ENCODE measurements at regions not wholly inside any gene's neighbourhood (a gene's known extent, or its start where the extent isn't known, plus 50 kb on each side); places are given as distances from the start of the nearest gene placed in this dataset.

- TF ChIP-seq ATF7-NPFF (CRISPR knock-in tag; IDR thresholded peaks at IDR 0.05; ENCODE audit: low read depth) (peak; percentile 40; the same call in 1 of the 2 replicates), ZNF350 (CRISPR knock-in tag; IDR thresholded peaks at IDR 0.05; ENCODE audit: borderline replicate concordance, low read depth) (peak; percentile 78; the same call in 1 of the 2 replicates), ZBTB7A (CRISPR knock-in tag; IDR thresholded peaks at IDR 0.05) (no peak), PATZ1 (CRISPR knock-in tag; IDR thresholded peaks at IDR 0.05) (peak; percentile 76), ZNF501 (CRISPR knock-in tag; IDR thresholded peaks at IDR 0.05) (peak; percentile 68), STAT5B (CRISPR knock-in tag; IDR thresholded peaks at IDR 0.05) (no peak), NR2F1 (CRISPR knock-in tag; IDR thresholded peaks at IDR 0.05) (peak; percentile 64 to 77), SAP130 (CRISPR knock-in tag; IDR thresholded peaks at IDR 0.05; ENCODE audit: low read depth) (peak; percentile 70), ZNF510 (CRISPR knock-in tag; IDR thresholded peaks at IDR 0.05; ENCODE audit: low read depth) (no peak), ZSCAN25 (CRISPR knock-in tag; IDR thresholded peaks at IDR 0.05) (no peak), TEAD3 (CRISPR knock-in tag; optimal IDR thresholded peaks at IDR 0.05; ENCODE audit: borderline replicate concordance) (peak; percentile 72), HOXA3 (CRISPR knock-in tag; IDR thresholded peaks at IDR 0.05) (no peak), RXRA (CRISPR knock-in tag; IDR thresholded peaks at IDR 0.05) (peak; percentile 47; the same call in 1 of the 2 replicates), FOXC1 (CRISPR knock-in tag; IDR thresholded peaks at IDR 0.05; ENCODE audit: borderline replicate concordance) (no peak), GRHL1 (CRISPR knock-in tag; conservative IDR thresholded peaks at IDR 0.05) (no peak), ELK4 (CRISPR knock-in tag; IDR thresholded peaks at IDR 0.05; ENCODE audit: borderline replicate concordance) (no peak), GATAD1 (CRISPR knock-in tag; IDR thresholded peaks at IDR 0.05) (peak; percentile 37; the same call in 1 of the 2 replicates), PAX8 (CRISPR knock-in tag; IDR thresholded peaks at IDR 0.05; ENCODE audit: borderline replicate concordance) (no peak), ARID4A (CRISPR knock-in tag; IDR thresholded peaks at IDR 0.05; ENCODE audit: borderline replicate concordance) (peak; percentile 37; the same call in 1 of the 2 replicates)
Observed at GRCh38 chr4:128600996-128601871, 208.3 kb upstream of the JADE1 start (continued).

Measured in HepG2 (cell line).